ENCODE measurements at regions not wholly inside any gene's neighbourhood (a gene's known extent, or its start where the extent isn't known, plus 50 kb on each side); places are given as distances from the start of the nearest gene placed in this dataset.

DNA sequence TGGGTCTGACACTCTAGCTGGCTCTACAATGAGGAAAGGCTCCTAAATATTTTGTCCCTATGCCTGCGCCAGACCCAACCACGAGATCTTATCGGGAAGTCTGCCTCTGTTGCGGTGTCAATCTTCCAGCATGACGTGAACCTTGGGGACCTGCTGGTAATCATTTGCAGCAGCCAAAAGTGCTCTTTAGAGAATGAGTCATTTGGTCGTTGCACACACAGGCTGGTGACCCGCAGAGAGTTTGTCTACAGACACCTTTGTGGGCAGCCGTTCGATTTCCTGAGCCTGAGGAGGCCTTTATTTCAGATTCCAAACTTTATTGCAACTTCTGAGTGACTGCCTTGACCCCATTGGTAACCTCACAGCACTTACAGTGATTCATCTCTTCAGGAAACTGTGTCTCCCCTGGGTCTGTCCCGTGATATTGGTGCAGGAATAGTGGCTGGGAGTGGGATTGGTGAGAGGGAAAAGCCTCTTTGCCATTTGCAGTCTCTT lies 326.1 kb downstream of the NSG2 start:
- DNase-seq (ENCODE audit: low read depth), result peak; percentile 4
- no peak for TF ChIP-seq CTCF (conservative IDR thresholded peaks at IDR 0.05; ENCODE audit: control insufficient read depth, insufficient read depth, low read depth, low read length)
- H3K4me3 ChIP-seq (ENCODE audit: control insufficient read depth, low read depth, low read length), result no peak overlapping the region

DNA sequence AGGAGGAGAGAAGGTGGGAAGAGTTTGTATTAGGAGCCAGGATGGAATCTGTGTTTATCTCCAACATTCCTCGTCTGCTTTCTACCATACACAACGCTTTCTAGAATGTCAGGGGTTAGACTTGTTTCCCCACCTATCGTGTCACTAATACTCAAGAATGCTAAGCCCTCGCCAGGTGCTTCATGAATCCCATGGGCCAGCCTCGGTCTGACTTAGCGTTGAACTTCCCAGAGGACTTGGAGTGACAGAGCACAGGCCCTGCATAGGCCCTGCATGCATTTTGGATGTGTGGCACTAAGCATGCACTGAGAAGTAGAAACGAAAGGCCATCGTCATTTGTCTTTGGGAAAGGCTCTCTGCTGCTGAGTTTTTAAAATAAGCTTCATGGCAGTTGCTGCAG lies 328.7 kb downstream of the NSG2 start:
- H3K4me3 ChIP-seq (ENCODE audit: control insufficient read depth, low read depth, low read length), result no peak overlapping the region
- DNase-seq (ENCODE audit: low read depth), result no peak
- no peak for TF ChIP-seq CTCF (conservative IDR thresholded peaks at IDR 0.05; ENCODE audit: control insufficient read depth, insufficient read depth, low read depth, low read length)

- no peak for DNase-seq (ENCODE audit: low read depth)
- no peak overlapping the region for H3K4me3 ChIP-seq (ENCODE audit: control insufficient read depth, low read depth, low read length)
- no peak for TF ChIP-seq CTCF (conservative IDR thresholded peaks at IDR 0.05; ENCODE audit: control insufficient read depth, insufficient read depth, low read depth, low read length)
These were observed 330.6 kb downstream of the NSG2 start for GRCh38 chr5:174376056-174376455.

DNA sequence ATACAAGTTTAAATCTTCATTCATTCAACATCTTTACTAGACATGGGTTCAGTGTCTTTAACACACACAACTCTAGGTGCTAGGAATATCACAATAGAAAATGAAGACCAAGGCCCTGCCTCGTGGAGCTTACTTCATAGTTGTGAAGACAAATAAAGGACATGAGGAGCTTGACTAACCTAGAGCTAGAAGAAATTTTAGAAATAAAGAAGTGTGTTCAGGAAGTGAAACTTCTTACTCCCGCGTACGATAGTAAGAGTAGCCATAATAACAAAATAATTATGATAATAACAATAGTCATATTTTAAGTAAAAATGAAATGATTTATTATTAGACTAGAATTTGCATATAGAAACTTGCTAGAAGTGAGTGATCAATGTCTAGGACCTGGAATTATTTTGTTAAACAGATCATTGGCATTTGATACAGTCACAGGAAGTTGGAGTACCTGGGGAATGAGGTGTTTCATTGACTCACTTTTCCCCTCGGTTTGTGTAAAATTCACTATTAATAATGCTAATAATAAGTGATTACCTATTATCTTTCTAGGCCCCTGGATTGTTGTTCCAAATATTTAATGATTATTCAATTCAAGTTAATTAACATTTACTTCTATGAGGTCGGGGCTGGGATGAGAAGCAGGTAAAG lies 331.3 kb downstream of the NSG2 start:
- TF ChIP-seq CTCF (conservative IDR thresholded peaks at IDR 0.05; ENCODE audit: control insufficient read depth, insufficient read depth, low read depth, low read length), result no peak
- DNase-seq (ENCODE audit: low read depth), result no peak
- no peak overlapping the region for H3K4me3 ChIP-seq (ENCODE audit: control insufficient read depth, low read depth, low read length)

DNA sequence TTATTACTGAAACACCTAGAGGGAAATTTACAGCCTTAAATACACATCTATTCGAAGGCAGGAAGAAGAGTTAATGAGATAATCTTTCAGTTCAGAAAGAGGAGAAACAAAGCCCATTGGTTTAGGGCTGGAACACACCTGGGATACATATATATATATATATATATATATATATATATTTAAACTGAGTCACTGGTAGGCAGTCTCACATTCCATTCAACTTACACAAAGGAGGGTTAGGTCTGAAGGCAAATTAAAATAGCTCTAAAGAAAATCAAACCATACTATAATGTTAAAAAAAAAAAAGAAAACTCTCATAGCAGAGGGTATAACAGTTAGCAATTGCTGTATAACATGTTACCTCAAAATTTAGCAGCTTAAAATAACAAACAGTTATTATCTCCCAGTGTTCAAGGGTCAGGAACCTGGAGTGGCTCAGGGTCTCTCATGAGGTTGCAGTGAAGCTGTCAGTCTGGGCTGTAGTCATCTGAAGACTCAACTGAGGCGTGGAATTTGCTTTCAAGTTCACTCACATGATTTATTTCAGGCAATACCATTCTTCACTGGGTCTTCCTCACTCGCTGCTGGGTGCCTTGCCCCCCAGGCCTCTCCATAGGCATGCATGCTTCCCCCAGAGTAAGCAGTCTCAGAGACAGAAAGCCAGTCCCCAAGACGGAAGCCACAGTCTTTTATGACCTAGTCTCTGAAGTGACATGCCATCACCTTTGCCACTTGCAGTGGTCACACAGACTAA lies 332.8 kb downstream of the NSG2 start:
- DNase-seq (ENCODE audit: low read depth), result no peak
- H3K4me3 ChIP-seq (ENCODE audit: control insufficient read depth, low read depth, low read length), result no peak overlapping the region
- TF ChIP-seq CTCF (conservative IDR thresholded peaks at IDR 0.05; ENCODE audit: control insufficient read depth, insufficient read depth, low read depth, low read length), result no peak

DNA sequence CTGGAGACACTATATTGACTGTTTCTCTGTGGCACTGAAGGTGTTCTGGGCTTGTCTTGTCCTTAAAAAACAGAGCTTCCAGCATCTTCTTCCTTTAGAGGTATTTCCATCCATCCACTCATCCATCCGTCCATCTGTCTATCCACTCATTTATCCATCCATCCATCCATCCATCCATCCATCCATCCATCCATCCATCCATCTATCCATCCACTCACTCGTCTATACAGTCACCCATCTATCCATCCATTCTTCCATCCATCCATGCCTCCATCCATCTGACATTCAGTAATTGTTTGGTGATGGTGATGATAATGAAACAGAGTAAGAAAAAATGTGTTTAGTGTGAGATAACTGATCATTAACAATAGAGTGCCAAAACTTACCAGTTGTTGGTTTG lies 334.8 kb downstream of the NSG2 start:
- DNase-seq (ENCODE audit: low read depth), result no peak
- no peak overlapping the region for H3K4me3 ChIP-seq (ENCODE audit: control insufficient read depth, low read depth, low read length)
- no peak for TF ChIP-seq CTCF (conservative IDR thresholded peaks at IDR 0.05; ENCODE audit: control insufficient read depth, insufficient read depth, low read depth, low read length)

All from fibroblast of mammary gland (primary cell).